ENCODE measurements at regions not wholly inside any gene's neighbourhood (a gene's known extent, or its start where the extent isn't known, plus 50 kb on each side); places are given as distances from the start of the nearest gene placed in this dataset.

GRCh38 chr7:130941322-130942210, 207.6 kb upstream of the KLF14 start:
- DNase-seq (ENCODE audit: low spot score in 2 of 2) (no peak), FAIRE-seq (no peak)

- no peak for DNase-seq (ENCODE audit: low spot score in 2 of 2)
- FAIRE-seq, result no peak
Observed at GRCh38 chr7:130942211-130942964, 208.4 kb upstream of the KLF14 start.

- no peak for FAIRE-seq
Observed at GRCh38 chr7:130943336-130943901, 209.4 kb upstream of the KLF14 start.

GRCh38 chr7:130943981-130944380, 210.0 kb upstream of the KLF14 start:
- no peak for FAIRE-seq
- DNase-seq (ENCODE audit: low spot score in 2 of 2), result no peak

More at GRCh38 chr7:130943336-130943901, 209.4 kb upstream of the KLF14 start:
- no peak for DNase-seq (ENCODE audit: low spot score in 2 of 2)

GRCh38 chr7:130944997-130945396, 211.0 kb upstream of the KLF14 start:
- FAIRE-seq (no peak), DNase-seq (ENCODE audit: low spot score in 2 of 2) (no peak)

GRCh38 chr7:130945411-130945811, 211.4 kb upstream of the KLF14 start:
- no peak for FAIRE-seq
- no peak for DNase-seq (ENCODE audit: low spot score in 2 of 2)

GRCh38 chr7:130946114-130946513, 212.1 kb upstream of the KLF14 start:
- FAIRE-seq (no peak), DNase-seq (ENCODE audit: low spot score in 2 of 2) (no peak)

- DNase-seq (ENCODE audit: low spot score in 2 of 2) (no peak), FAIRE-seq (no peak)
Observed at GRCh38 chr7:130947792-130948580, 214.0 kb upstream of the KLF14 start.

- no peak for FAIRE-seq
- no peak for DNase-seq (ENCODE audit: low spot score in 2 of 2)
Observed at GRCh38 chr7:130948822-130949221, 214.8 kb upstream of the KLF14 start.

GRCh38 chr7:130949550-130949949, 215.5 kb upstream of the KLF14 start:
- no peak for FAIRE-seq
- no peak for DNase-seq (ENCODE audit: low spot score in 2 of 2)

GRCh38 chr7:130950054-130950453, 216.0 kb upstream of the KLF14 start:
- FAIRE-seq, result no peak
- DNase-seq (ENCODE audit: low spot score in 2 of 2), result no peak

- FAIRE-seq, result no peak
Observed at GRCh38 chr7:130950741-130951140, 216.7 kb upstream of the KLF14 start.

GRCh38 chr7:130951303-130951975, 217.4 kb upstream of the KLF14 start:
- FAIRE-seq, result no peak
- DNase-seq (ENCODE audit: low spot score in 2 of 2), result no peak

More at GRCh38 chr7:130950741-130951140, 216.7 kb upstream of the KLF14 start:
- DNase-seq (ENCODE audit: low spot score in 2 of 2), result no peak

GRCh38 chr7:130951976-130952876, 218.2 kb upstream of the KLF14 start:
- no peak for DNase-seq (ENCODE audit: low spot score in 2 of 2)
- no peak for FAIRE-seq

- FAIRE-seq (no peak), DNase-seq (ENCODE audit: low spot score in 2 of 2) (no peak)
Observed at GRCh38 chr7:130953196-130953595, 219.2 kb upstream of the KLF14 start.

GRCh38 chr7:130954918-130955564, 221.0 kb upstream of the KLF14 start:
- FAIRE-seq, result no peak
- DNase-seq (ENCODE audit: low spot score in 2 of 2), result no peak

GRCh38 chr7:130955565-130955919, 221.5 kb upstream of the KLF14 start:
- no peak for DNase-seq (ENCODE audit: low spot score in 2 of 2)
- no peak for FAIRE-seq

GRCh38 chr7:130956417-130957136, 222.6 kb upstream of the KLF14 start:
- DNase-seq (ENCODE audit: low spot score in 2 of 2) (no peak), FAIRE-seq (no peak)

Measured in frontal cortex (tissue), 3 donors.